Mesodermal cell (in vitro differentiated cells): ENCODE measurements at regions not wholly inside any gene's neighbourhood (a gene's known extent, or its start where the extent isn't known, plus 50 kb on each side); places are given as distances from the start of the nearest gene placed in this dataset.
"Not testable (repeated sequence)": the region's sequence is repeated elsewhere in the genome, so short reads cannot be mapped to it uniquely, and the experiment has no call there.

ENCODE experiments used
- H3K27ac ChIP-seq: 2 replicates; pipeline ENCODE4 v1.7.0; 2013; ENCODE audit warnings: mild to moderate bottlenecking, low read depth, low read length, moderate library complexity; ENCODE audit not compliant: severe bottlenecking
- H3K36me3 ChIP-seq: 2 replicates; pipeline ENCODE4 v1.7.1; 2013; ENCODE audit warnings: mild to moderate bottlenecking, low read length, moderate library complexity; ENCODE audit not compliant: control insufficient read depth, insufficient read depth
- H3K4me1 ChIP-seq: one replicate; pipeline ENCODE4 v1.7.1; 2013; ENCODE audit warnings: mild to moderate bottlenecking, low read length; ENCODE audit not compliant: insufficient read depth, control insufficient read depth, poor library complexity, severe bottlenecking
- H3K4me3 ChIP-seq: 2 replicates; pipeline ENCODE4 v1.7.0; 2013; ENCODE audit warnings: low read length, control low read depth, mild to moderate bottlenecking; ENCODE audit not compliant: insufficient read depth, poor library complexity, severe bottlenecking; ENCODE audit errors: extremely low read depth
- H3K9me3 ChIP-seq: 2 replicates; pipeline ENCODE4 v1.7.1; 2013; ENCODE audit warnings: mild to moderate bottlenecking, low read length, moderate library complexity; ENCODE audit not compliant: control insufficient read depth
- WGBS, 2 experiments: methylation state at CpG; one replicate each; pipeline ENCODE4 v1.1.5; 2013; ENCODE audit warnings: missing lambda C conversion rate in 2 of 2; ENCODE audit not compliant: insufficient coverage in 2 of 2; 5-methylcytosine and 5-hydroxymethylcytosine counted together

GRCh38 chrX:76774912-76775311 lies 347.4 kb downstream of the MAGEE1 start:
- not testable (repeated sequence) for H3K36me3 ChIP-seq, H3K4me3 ChIP-seq, H3K4me1 ChIP-seq, H3K9me3 ChIP-seq, H3K27ac ChIP-seq
- WGBS, 2 experiments, result no CpG with 5 or more reads among the region's 3 CpGs

GRCh38 chrX:76796311-76796710 lies 368.8 kb downstream of the MAGEE1 start:
- Histone ChIP-seq H3K4me1 (no peaks in the 10 kb centered on the region), H3K4me3 (no peak overlapping the region), H3K36me3 (no peaks in the 10 kb centered on the region), H3K9me3 (no peaks in the 10 kb centered on the region), H3K27ac (no peak overlapping the region)
- no CpG with 5 or more reads among the region's 2 CpGs for WGBS, 2 experiments

GRCh38 chrX:76802708-76803107 lies 375.2 kb downstream of the MAGEE1 start:
- Histone ChIP-seq H3K27ac (no peak overlapping the region), H3K9me3 (no peaks in the 10 kb centered on the region), H3K4me3 (no peak overlapping the region), H3K4me1 (no peaks in the 10 kb centered on the region), H3K36me3 (no peaks in the 10 kb centered on the region)
- no CpG with 5 or more reads among the region's 3 CpGs for whole genome bisulfite sequencing, 2 experiments

GRCh38 chrX:76815754-76816153 lies 388.2 kb downstream of the MAGEE1 start:
- Histone ChIP-seq H3K27ac (no peak overlapping the region), H3K4me3 (no peak overlapping the region), H3K4me1 (no peaks in the 10 kb centered on the region), H3K36me3 (no peaks in the 10 kb centered on the region), H3K9me3 (no peaks in the 10 kb centered on the region)
- WGBS, 2 experiments, result no CpG with 5 or more reads among the region's 3 CpGs

GRCh38 chrX:76817279-76817678 lies 389.8 kb downstream of the MAGEE1 start:
- not testable (repeated sequence) for H3K36me3 ChIP-seq, H3K27ac ChIP-seq, H3K4me1 ChIP-seq, H3K9me3 ChIP-seq, H3K4me3 ChIP-seq
- WGBS, 2 experiments, result no CpG with 5 or more reads among the region's 1 CpG

- H3K36me3 ChIP-seq, result no peaks in the 10 kb centered on the region
- H3K9me3 ChIP-seq, result no peaks in the 10 kb centered on the region
- no peak overlapping the region for H3K27ac ChIP-seq
- no peak overlapping the region for H3K4me3 ChIP-seq
- no CpG with 5 or more reads among the region's 1 CpG for WGBS, 2 experiments
- no peaks in the 10 kb centered on the region for H3K4me1 ChIP-seq
Measured at GRCh38 chrX:76821276-76821675, 393.8 kb downstream of the MAGEE1 start.

- no peaks in the 10 kb centered on the region for H3K36me3 ChIP-seq
- H3K27ac ChIP-seq, result no peak overlapping the region
- H3K4me1 ChIP-seq, result no peaks in the 10 kb centered on the region
- WGBS, 2 experiments, result no CpG with 5 or more reads among the region's 1 CpG
- H3K9me3 ChIP-seq, result no peaks in the 10 kb centered on the region
- no peak overlapping the region for H3K4me3 ChIP-seq
Measured at GRCh38 chrX:76827672-76828071, 400.2 kb downstream of the MAGEE1 start.

GRCh38 chrX:76840902-76841301 lies 413.4 kb downstream of the MAGEE1 start:
- not testable (repeated sequence) for H3K36me3 ChIP-seq, H3K4me1 ChIP-seq, H3K4me3 ChIP-seq, H3K9me3 ChIP-seq, H3K27ac ChIP-seq
- 40 to 88% methylated on average over 2 to 3 of the region's 16 CpGs for WGBS, 2 experiments

GRCh38 chrX:76850851-76851250 lies 423.3 kb downstream of the MAGEE1 start:
- WGBS, 2 experiments, result 40 to 50% methylated on average over 1 of the region's 4 CpGs
- H3K4me3 ChIP-seq, result no peak overlapping the region
- no peaks in the 10 kb centered on the region for H3K9me3 ChIP-seq
- no peak overlapping the region for H3K27ac ChIP-seq
- H3K36me3 ChIP-seq, result no peaks in the 10 kb centered on the region
- H3K4me1 ChIP-seq, result no peaks in the 10 kb centered on the region

GRCh38 chrX:76862509-76862908 lies 435.0 kb downstream of the MAGEE1 start:
- Histone ChIP-seq H3K4me1 (no peaks in the 10 kb centered on the region), H3K27ac (no peak overlapping the region), H3K36me3 (no peaks in the 10 kb centered on the region), H3K4me3 (no peak overlapping the region), H3K9me3 (no peaks in the 10 kb centered on the region)
- WGBS, 2 experiments, result no CpG with 5 or more reads among the region's 1 CpG

- Histone ChIP-seq H3K4me3 (no peak overlapping the region), H3K4me1 (no peaks in the 10 kb centered on the region), H3K9me3 (no peaks in the 10 kb centered on the region), H3K27ac (no peak overlapping the region), H3K36me3 (no peaks in the 10 kb centered on the region)
- WGBS, 2 experiments, result 100% methylated on average over 1 of the region's 2 CpGs; no CpG with 5 or more reads in 1 of the 2 experiments
Measured at GRCh38 chrX:76893930-76894329, 466.4 kb downstream of the MAGEE1 start.

GRCh38 chrX:76915836-76916235 lies 488.3 kb downstream of the MAGEE1 start:
- Histone ChIP-seq H3K36me3 (no peaks in the 10 kb centered on the region), H3K27ac (no peak overlapping the region), H3K4me1 (no peaks in the 10 kb centered on the region), H3K9me3 (no peaks in the 10 kb centered on the region), H3K4me3 (no peak overlapping the region)
- WGBS, 2 experiments, result 100% methylated on average over 1 of the region's 4 CpGs; no CpG with 5 or more reads in 1 of the 2 experiments
